Stimulated activated CD4-positive, alpha-beta T cell treated with anti-CD3 and anti-CD28 coated beads, Interleukin-1b, Interleukin-23, amount 100 ng/mL, for 48 hours (primary cell): ENCODE measurements at regions not wholly inside any gene's neighbourhood (a gene's known extent, or its start where the extent isn't known, plus 50 kb on each side); places are given as distances from the start of the nearest gene placed in this dataset.
"Not testable (repeated sequence)": the region's sequence is repeated elsewhere in the genome, so short reads cannot be mapped to it uniquely, and the experiment has no call there.

Experiments
- DNase-seq: peaks from one replicate; pipeline ENCODE4 v3.0.0-alpha.2; 2020

DNA sequence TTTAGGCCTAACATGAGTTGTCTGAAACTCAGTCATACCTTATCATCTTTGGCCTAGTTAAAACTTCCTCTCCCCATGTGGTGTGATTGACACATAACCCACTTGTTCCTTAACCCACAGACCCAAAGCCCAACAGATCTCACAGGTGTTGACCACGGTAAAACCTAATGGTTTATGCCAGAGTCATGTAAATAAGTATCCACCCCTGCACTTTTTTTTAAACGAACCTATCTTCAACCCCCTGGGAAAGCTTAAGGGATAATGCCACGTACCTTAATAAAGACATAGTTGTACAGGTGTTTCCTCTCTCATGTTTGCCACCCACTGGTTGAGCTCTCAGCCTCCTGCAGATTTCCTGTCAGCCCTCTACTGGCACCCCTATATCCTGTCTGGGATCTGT, 709.3 kb upstream of the CCDC179 start:
- no peak for DNase-seq

DNA sequence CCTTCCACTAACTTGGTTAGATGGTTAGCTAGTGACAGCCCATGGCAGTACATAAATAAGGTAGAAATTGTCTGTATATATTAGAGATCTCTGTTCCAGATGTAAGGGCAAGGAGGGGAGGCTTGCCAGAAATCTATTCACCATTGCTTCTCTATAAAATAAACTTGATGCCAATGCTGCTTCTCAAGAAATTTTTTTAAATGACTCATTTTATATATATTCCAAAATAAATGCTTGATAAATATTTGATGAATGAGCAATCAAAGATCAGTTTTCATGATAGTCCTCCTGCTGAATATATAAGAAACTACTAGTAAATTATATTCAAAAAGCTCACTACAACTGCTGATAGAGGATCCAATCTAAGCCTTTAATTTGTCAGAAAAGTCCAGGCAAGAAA, 710.6 kb upstream of the CCDC179 start:
- no peak for DNase-seq

- DNase-seq: no peak
These were observed 713.2 kb upstream of the CCDC179 start for GRCh38 chr11:23573429-23573828.

DNA sequence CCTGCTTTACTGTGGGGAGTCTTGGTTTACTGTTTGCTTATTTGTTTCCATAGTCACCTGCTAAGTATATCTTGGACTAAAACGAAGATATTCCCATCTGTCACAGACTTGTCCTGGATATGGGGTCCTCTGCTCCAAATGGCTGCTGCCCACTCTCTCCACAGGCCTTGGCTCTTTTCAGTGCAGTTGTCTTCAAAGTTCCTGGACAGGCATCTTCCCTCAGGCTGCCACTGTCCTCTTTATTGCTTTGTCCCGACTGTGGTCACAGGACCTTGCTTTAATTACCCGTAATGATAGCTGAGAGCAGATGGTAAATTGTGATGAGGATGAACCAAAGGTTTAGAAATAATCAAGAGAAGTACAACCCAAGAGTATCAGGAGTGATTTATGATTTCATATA, 713.9 kb upstream of the CCDC179 start:
- no peak for DNase-seq

DNA sequence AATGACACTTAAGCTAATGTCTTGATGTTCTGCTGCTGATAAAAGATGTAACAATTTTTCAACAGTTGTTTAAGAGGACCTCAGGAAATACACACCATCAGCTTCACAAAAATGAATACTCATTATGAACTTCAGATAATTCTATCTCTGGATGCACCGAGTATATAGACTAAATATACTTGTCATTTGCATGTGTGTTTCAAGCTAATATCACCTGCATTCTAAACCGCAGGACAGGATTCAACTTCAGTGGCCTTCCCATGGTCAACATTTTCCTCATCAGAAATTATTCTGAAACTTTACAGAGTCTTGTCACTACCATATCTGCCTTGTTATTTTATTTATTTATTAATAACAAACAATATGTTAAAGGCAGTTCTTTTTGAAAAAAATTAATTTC, 717.0 kb upstream of the CCDC179 start:
- DNase-seq: no peak

DNA sequence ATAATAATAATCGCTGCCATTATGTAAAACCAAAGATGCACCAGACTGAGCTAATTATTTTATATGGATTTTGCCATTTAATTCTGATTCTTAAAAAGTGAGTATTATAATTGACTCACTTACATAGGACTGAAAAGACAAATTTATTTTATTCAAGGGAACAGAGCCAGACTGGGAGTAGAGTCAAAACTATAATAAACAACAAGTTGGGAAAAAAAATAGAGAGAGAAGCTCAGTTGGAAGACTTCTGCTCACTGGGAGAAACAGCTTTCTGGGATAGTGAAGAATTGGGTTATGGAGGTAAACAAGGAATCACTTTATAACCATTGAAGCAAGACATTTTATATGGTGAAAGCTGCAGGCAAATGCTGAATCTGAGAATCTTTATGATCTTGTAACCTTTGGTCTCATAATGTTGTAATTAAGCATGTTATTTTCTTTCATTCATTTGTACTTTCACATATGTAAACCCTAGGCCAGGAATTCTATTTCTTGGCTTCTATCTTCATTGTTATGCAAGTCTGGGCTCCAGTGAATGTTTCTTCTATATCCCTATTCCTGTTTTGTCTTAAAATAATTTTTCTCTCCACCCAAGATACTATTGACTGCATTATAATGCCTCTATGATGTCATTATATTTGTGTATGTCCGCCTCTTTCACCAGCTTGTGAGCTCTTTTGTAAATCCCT, 725.3 kb upstream of the CCDC179 start:
- no peak for DNase-seq

GRCh38 chr11:23586173-23586572, 725.9 kb upstream of the CCDC179 start:
- no peak for DNase-seq

DNA sequence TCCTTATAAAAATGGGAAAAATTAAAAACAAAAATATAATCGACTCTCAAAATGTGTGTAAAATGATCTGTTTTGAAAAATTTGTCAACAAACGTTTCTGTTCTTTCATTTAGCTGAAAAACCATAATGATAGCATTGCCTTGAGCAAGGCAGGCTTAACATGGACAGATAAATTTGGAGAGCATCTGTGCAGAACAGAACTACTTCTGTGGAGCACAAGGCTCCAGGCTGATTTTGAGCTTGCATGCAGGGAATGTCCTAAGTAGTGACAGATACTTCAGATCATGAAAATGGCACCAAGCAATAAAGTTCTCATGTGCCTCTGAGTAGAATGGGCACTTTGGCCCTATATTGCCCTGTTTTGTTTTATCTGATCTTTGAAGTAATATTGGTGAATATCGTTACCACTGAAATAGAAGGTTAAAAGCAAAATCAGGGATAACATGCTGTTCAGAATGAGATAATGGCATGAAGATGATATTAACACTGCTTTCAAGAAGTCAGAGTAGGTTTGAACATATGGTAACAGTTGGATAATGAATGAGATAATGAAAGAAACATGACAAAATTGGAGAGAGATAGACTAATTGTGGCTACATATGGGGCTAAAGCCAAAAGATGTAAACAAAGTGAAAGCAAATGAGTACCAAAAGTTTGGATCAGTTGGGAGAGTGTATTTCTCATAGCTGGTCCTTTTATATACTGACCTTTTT, 730.5 kb upstream of the CCDC179 start:
- DNase-seq: no peak

GRCh38 chr11:23594755-23595154, 734.5 kb upstream of the CCDC179 start:
- no peak for DNase-seq

DNA sequence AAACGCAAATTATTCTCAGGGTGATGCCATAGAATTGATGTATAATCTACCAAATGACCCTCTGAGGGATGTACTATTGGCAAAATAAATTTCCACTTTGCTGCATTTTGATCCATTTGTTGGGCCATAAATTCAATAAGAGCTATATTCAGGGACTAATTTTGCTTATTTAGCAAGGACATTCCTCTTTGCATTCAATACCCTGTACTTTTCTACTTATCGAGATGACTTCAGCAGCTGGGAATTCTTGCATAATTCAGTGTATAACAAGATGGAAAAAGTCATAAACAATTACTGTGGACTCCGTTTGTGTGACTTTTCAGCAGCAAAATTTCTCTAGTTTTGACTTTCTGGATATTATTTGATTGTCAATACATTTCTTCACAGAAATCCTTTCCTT, 744.7 kb upstream of the CCDC179 start:
- no peak for DNase-seq

GRCh38 chr11:23606191-23606590, 745.9 kb upstream of the CCDC179 start:
- no peak for DNase-seq

GRCh38 chr11:23611726-23612125, 751.5 kb upstream of the CCDC179 start:
- no peak for DNase-seq

GRCh38 chr11:23620617-23621016, 760.3 kb upstream of the CCDC179 start:
- no peak for DNase-seq

GRCh38 chr11:23632293-23632692, 772.0 kb upstream of the CCDC179 start:
- DNase-seq: no peak

- DNase-seq: no peak
These were observed 784.2 kb upstream of the CCDC179 start for GRCh38 chr11:23644443-23644842.

- not testable (repeated sequence) for DNase-seq
These were observed 792.1 kb upstream of the CCDC179 start for GRCh38 chr11:23652336-23652735.

DNA sequence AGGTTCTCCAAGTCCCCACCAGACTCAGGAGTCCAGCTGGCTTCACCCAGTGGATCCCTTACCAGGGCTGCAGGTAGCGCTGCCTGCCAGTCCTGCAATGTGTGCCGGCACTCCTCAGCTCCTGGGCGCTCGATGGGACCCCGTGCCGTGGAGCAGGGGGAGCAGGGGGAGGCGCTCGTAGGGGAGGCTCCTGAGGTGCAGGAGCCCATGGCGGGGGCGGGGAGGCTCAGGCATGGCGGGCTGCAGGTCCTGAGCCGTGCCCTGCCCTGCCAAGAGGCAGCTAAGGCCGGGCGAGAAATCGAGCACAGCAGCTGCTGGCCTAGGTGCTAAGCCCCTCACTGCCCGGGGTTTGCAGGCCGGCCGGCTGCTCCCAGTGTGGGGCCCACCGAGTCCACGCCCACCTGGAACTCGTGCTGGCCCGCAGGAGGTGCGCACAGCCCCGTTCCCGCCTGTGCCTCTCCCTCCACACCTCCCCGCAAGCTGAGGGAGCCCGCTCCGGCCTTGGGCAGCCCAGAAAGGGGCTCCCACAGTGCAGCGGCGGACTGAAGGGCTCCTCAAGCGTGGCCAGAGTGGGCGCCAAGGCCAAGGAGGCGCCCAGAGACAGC, 792.9 kb upstream of the CCDC179 start:
- DNase-seq: no peak

DNA sequence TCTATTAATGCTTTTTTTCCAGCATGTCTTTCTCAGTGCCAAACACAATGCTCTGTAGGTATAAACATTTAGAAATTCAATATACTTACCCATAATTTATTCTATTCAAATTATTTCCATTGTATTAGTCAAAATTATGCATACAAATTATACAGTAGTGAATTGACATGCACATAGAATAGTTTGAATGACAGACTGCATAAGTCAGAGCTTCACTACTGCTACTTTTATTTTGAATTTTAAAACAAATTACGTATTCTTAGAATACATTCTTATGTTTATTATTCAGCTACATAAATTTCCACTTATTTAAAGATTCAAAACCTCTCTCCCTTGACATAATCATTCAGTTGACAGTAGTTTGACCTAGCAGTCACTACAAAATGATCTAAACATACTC, 808.0 kb upstream of the CCDC179 start:
- DNase-seq: no peak

DNA sequence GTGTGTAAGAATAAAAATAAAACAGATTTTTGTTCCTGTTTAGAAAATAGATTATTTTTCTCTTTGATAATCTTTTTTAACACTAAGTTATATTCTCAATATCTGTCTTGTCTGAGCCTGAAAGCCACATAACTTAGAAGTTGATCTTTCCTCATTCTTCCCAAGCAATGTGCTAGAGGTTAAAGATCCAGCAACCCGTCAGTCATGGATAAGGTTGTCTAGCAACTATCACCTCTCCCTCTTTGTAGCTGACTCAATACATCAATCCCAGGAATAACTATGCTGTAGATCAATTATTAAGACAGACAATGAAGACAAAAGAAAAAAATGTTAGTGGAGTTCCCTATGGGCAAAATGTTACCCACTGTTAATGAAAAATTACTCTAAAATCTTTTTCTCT, 813.1 kb upstream of the CCDC179 start:
- no peak for DNase-seq

GRCh38 chr11:23674866-23675265, 814.6 kb upstream of the CCDC179 start:
- no peak for DNase-seq

DNA sequence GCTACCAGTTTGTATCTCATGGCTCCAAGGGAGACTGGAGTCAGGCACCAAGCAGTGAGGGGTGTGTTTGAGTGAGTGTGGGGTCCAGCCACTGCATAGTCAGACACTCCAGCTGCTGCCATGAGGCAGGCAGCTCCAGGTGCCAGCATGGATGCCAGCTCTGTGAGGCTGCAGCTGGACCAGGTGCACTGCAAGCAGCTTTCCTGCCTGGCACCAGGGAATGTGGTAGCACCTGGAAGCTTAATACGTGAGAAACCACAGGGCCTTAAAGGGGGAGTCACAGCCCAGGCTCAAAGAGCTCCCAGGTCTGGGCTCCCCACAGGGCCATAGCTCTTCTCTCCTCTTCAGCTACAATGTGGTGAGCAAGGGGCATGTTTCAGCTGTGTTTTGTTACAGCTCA, 817.8 kb upstream of the LUZP2 start:
- DNase-seq: no peak

- no peak for DNase-seq
These were observed 816.9 kb upstream of the LUZP2 start for GRCh38 chr11:23679981-23680380.

- DNase-seq: no peak
These were observed 816.2 kb upstream of the LUZP2 start for GRCh38 chr11:23680488-23681230.

DNA sequence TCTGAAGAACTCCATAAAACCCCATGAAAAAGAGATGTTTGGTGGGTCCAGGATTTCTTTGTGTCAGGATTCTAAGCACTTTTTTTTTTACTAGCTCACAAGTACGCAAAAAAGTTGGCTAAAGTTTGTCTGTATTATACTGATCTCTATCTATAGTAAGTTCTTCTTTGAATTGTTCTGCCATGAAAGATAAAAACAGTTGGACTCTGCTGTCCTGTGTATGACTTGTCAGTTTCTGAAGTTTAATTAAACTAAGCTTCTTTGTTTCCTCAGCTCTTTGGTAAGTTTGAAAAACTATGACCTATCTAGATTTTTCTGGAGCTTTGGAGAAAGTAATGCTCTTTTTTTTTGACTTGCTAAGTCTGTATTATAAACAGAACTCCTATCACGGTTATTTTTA, 812.2 kb upstream of the LUZP2 start:
- DNase-seq: no peak
